WTC11 (cell line): ENCODE measurements at regions not wholly inside any gene's neighbourhood (a gene's known extent, or its start where the extent isn't known, plus 50 kb on each side); places are given as distances from the start of the nearest gene placed in this dataset.

Experiments
- ATAC-seq: fragments of 200-7000 bp; cut with Tn5 transposase; 2 replicates; pipeline ENCODE4 v1.10.0; 2021; ENCODE audit warnings: mild to moderate bottlenecking, moderate library complexity
- CTCF ChIA-PET: fragments of 300-600 bp; sonication (Branson Sonifier 250); formaldehyde crosslinking; loops from one replicate; lab custom pipeline; 2021; ENCODE audit warnings: antibody characterized with exemption; lab: Charles Lee
- POLR2A ChIA-PET: fragments of 350-600 bp; sonication (Branson Sonifier 250); formaldehyde crosslinking; loops from one replicate; lab custom pipeline; 2021; ENCODE audit warnings: antibody characterized with exemption; lab: Charles Lee
- DNase-seq: peaks from one replicate; pipeline ENCODE4 v3.0.0; 2021; ENCODE audit warnings: low spot score
- H3K27ac Mint-ChIP-seq: 2 replicates; pipeline ENCODE4 v1.8.0; 2021; ENCODE audit warnings: mixed read lengths
- H3K27me3 Mint-ChIP-seq: 2 replicates; pipeline ENCODE4 v1.8.0; 2021; ENCODE audit warnings: low read depth, mild to moderate bottlenecking, moderate library complexity, mixed read lengths
- H3K36me3 Mint-ChIP-seq: 2 replicates; pipeline ENCODE4 v1.8.0; 2021; ENCODE audit warnings: mixed read lengths
- H3K4me1 Mint-ChIP-seq: 2 replicates; pipeline ENCODE4 v1.8.0; 2022; ENCODE audit warnings: mixed read lengths
- H3K4me3 Mint-ChIP-seq: 2 replicates; pipeline ENCODE4 v1.8.0; 2021; ENCODE audit warnings: mild to moderate bottlenecking, moderate library complexity, mixed read lengths
- H3K9me3 Mint-ChIP-seq: 2 replicates; pipeline ENCODE4 v1.8.0; 2021; ENCODE audit warnings: mixed read lengths
- ATF1 ChIP-seq: sonication (generic); formaldehyde crosslinking; IDR thresholded peaks from 2 replicates; pipeline ENCODE4 v1.8.1; 2023; ENCODE audit warnings: mild to moderate bottlenecking, moderate library complexity, missing genetic modification reagents
- CREB1 ChIP-seq: sonication (generic); formaldehyde crosslinking; IDR thresholded peaks from 2 replicates; pipeline ENCODE4 v1.8.0; 2023; ENCODE audit warnings: mild to moderate bottlenecking, missing genetic modification reagents
- EMX1 ChIP-seq: fragments of 250-450 bp; sonication (Bioruptor Pico); IDR thresholded peaks from 2 replicates; pipeline ENCODE4 v1.8.0; 2021; ENCODE audit warnings: mild to moderate bottlenecking
- ESRRA ChIP-seq: sonication (generic); formaldehyde crosslinking; IDR thresholded peaks from 2 replicates; pipeline ENCODE4 v1.8.1; 2022; ENCODE audit warnings: mild to moderate bottlenecking, missing genetic modification reagents, borderline replicate concordance
- FOXJ3 ChIP-seq: sonication (generic); formaldehyde crosslinking; IDR thresholded peaks from 2 replicates; pipeline ENCODE4 v1.9.0; 2021; ENCODE audit warnings: missing genetic modification reagents, mild to moderate bottlenecking, borderline replicate concordance
- JUN ChIP-seq: sonication (generic); formaldehyde crosslinking; IDR thresholded peaks from 2 replicates; pipeline ENCODE4 v1.8.0; 2023; ENCODE audit warnings: mild to moderate bottlenecking, missing genetic modification reagents
- KAT7 ChIP-seq: sonication (generic); formaldehyde crosslinking; IDR thresholded peaks from 2 replicates; pipeline ENCODE4 v1.8.1; 2023; ENCODE audit warnings: missing genetic modification reagents, mild to moderate bottlenecking, borderline replicate concordance
- NFE2L1 ChIP-seq: sonication (generic); formaldehyde crosslinking; IDR thresholded peaks from 2 replicates; pipeline ENCODE4 v1.8.1; 2023; ENCODE audit warnings: missing genetic modification reagents
- NR2C2 ChIP-seq: sonication (generic); formaldehyde crosslinking; IDR thresholded peaks from 2 replicates; pipeline ENCODE4 v1.8.0; 2022; ENCODE audit warnings: mild to moderate bottlenecking, missing genetic modification reagents
- NR3C1 ChIP-seq: sonication (generic); formaldehyde crosslinking; conservative IDR thresholded peaks from 2 replicates; pipeline ENCODE4 v1.8.1; 2023; ENCODE audit warnings: low read depth, mild to moderate bottlenecking, missing genetic modification reagents
- PRRX2 ChIP-seq: fragments of 250-450 bp; sonication (Bioruptor Pico); IDR thresholded peaks from 2 replicates; pipeline ENCODE4 v1.8.0; 2021; ENCODE audit warnings: mild to moderate bottlenecking
- ZNF121 ChIP-seq: sonication (generic); formaldehyde crosslinking; IDR thresholded peaks from 2 replicates; pipeline ENCODE4 v1.8.0; 2023; ENCODE audit warnings: missing genetic modification reagents
- ZNF138 ChIP-seq: sonication (generic); formaldehyde crosslinking; conservative IDR thresholded peaks from 2 replicates; pipeline ENCODE4 v1.8.1; 2022; ENCODE audit warnings: mild to moderate bottlenecking, moderate library complexity, missing genetic modification reagents
- ZNF219 ChIP-seq: sonication (generic); formaldehyde crosslinking; IDR thresholded peaks from 2 replicates; pipeline ENCODE4 v1.8.0; 2023; ENCODE audit warnings: missing genetic modification reagents, mild to moderate bottlenecking, borderline replicate concordance
- ZNF396 ChIP-seq: fragments of 250-450 bp; sonication (Bioruptor Pico); IDR thresholded peaks from 2 replicates; pipeline ENCODE4 v1.8.0; 2021; ENCODE audit warnings: mild to moderate bottlenecking, moderate library complexity, borderline replicate concordance
- ZNF416 ChIP-seq: fragments of 250-450 bp; sonication (Bioruptor Pico); IDR thresholded peaks from 2 replicates; pipeline ENCODE4 v1.9.0; 2021; ENCODE audit warnings: mild to moderate bottlenecking, inconsistent platforms
- TF ChIP-seq, protein P1 (sequence below): sonication (generic); formaldehyde crosslinking; IDR thresholded peaks from 2 replicates; pipeline ENCODE4 v1.8.1; 2022; ENCODE audit warnings: mild to moderate bottlenecking, missing genetic modification reagents, moderate library complexity, borderline replicate concordance
- TF ChIP-seq, protein P2 (sequence below): sonication (generic); formaldehyde crosslinking; IDR thresholded peaks from 2 replicates; pipeline ENCODE4 v1.8.1; 2023; ENCODE audit warnings: mild to moderate bottlenecking, missing genetic modification reagents, borderline replicate concordance
- TF ChIP-seq, protein P3 (sequence below): fragments of 250-450 bp; sonication (Bioruptor Pico); IDR thresholded peaks from 2 replicates; pipeline ENCODE4 v1.9.0; 2021; ENCODE audit warnings: moderate library complexity, mild to moderate bottlenecking, inconsistent platforms, borderline replicate concordance
- TF ChIP-seq, protein P4 (sequence below): fragments of 250-450 bp; sonication (Bioruptor Pico); conservative IDR thresholded peaks from 2 replicates; pipeline ENCODE4 v1.9.0; 2021; ENCODE audit warnings: mild to moderate bottlenecking
- TF ChIP-seq, protein P5 (sequence below): fragments of 250-450 bp; sonication (Bioruptor Pico); IDR thresholded peaks from 2 replicates; pipeline ENCODE4 v1.9.0; 2021; ENCODE audit warnings: mild to moderate bottlenecking, borderline replicate concordance
- TF ChIP-seq, protein P6 (sequence below): fragments of 200-600 bp; IDR thresholded peaks from 2 replicates; pipeline ENCODE4 v1.8.0; 2022; ENCODE audit warnings: antibody characterized with exemption

DNA sequence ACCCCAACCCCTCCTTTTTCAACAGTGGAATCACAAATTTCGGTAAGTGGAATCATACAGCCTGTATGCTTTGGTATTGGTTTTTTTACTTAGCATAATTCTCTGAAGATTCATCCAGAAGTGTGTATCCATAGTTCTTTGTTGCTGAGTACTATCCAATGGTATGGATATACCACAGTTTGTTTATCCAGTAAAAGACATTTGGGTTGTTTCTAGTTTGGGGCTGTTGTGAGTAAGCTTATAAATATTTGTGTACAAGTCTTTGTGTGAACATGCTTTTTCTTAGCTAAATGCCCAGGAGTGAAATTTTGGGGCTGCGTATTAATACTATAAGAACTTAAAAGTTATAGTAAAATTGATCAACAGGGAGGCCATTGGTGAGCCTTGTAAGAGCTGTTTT is 57.5 kb upstream of the GC start:
- ChIA-PET CTCF (no interaction called here), POLR2A (no interaction called here)
- TF ChIP-seq EMX1 (no peak), JUN (CRISPR knock-in tag) (no peak), FOXJ3 (CRISPR knock-in tag) (no peak), ESRRA (no peak), KAT7 (CRISPR knock-in tag) (no peak), ZNF416 (CRISPR knock-in tag) (no peak)
- TF ChIP-seq, protein P1, sequence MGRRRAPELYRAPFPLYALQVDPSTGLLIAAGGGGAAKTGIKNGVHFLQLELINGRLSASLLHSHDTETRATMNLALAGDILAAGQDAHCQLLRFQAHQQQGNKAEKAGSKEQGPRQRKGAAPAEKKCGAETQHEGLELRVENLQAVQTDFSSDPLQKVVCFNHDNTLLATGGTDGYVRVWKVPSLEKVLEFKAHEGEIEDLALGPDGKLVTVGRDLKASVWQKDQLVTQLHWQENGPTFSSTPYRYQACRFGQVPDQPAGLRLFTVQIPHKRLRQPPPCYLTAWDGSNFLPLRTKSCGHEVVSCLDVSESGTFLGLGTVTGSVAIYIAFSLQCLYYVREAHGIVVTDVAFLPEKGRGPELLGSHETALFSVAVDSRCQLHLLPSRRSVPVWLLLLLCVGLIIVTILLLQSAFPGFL, result no peak
- TF ChIP-seq, protein P2, sequence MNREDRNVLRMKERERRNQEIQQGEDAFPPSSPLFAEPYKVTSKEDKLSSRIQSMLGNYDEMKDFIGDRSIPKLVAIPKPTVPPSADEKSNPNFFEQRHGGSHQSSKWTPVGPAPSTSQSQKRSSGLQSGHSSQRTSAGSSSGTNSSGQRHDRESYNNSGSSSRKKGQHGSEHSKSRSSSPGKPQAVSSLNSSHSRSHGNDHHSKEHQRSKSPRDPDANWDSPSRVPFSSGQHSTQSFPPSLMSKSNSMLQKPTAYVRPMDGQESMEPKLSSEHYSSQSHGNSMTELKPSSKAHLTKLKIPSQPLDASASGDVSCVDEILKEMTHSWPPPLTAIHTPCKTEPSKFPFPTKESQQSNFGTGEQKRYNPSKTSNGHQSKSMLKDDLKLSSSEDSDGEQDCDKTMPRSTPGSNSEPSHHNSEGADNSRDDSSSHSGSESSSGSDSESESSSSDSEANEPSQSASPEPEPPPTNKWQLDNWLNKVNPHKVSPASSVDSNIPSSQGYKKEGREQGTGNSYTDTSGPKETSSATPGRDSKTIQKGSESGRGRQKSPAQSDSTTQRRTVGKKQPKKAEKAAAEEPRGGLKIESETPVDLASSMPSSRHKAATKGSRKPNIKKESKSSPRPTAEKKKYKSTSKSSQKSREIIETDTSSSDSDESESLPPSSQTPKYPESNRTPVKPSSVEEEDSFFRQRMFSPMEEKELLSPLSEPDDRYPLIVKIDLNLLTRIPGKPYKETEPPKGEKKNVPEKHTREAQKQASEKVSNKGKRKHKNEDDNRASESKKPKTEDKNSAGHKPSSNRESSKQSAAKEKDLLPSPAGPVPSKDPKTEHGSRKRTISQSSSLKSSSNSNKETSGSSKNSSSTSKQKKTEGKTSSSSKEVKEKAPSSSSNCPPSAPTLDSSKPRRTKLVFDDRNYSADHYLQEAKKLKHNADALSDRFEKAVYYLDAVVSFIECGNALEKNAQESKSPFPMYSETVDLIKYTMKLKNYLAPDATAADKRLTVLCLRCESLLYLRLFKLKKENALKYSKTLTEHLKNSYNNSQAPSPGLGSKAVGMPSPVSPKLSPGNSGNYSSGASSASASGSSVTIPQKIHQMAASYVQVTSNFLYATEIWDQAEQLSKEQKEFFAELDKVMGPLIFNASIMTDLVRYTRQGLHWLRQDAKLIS (CRISPR knock-in tag), result no peak
- no peak for DNase-seq
- peaks cover 22% of the 10 kb centered on the region for H3K4me1 Mint-ChIP-seq
- peaks cover 7% of the 10 kb centered on the region; the same call in 1 of the 2 replicates for H3K36me3 Mint-ChIP-seq
- no peaks in the 10 kb centered on the region for H3K27me3 Mint-ChIP-seq
- ATAC-seq, result no peak
- H3K9me3 Mint-ChIP-seq, result peaks cover 14% of the 10 kb centered on the region
- no peak overlapping the region for H3K27ac Mint-ChIP-seq
- no peak overlapping the region for H3K4me3 Mint-ChIP-seq

DNA sequence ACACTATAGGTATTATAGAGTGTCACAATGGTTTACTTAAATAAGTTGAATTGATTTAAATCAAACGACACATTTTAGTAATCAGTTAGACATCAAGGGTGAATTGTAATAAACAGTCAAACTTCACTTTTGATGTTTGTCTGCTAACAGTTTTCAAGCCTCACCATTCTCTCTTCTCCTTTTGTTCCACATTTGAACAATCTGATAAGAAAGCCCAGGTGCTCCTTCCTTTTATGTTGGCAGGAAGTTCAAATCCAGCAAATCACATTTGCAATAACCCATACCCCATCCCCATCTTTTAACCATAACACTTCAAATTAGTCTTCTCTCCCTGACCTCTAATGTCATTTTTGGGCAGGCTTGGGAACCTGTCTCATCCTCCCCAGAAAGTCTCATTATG is 63.4 kb upstream of the GC start:
- no peak for ATAC-seq
- Mint-ChIP-seq H3K27me3 (no peaks in the 10 kb centered on the region), H3K4me1 (peaks cover 8% of the 10 kb centered on the region; the same call in 1 of the 2 replicates), H3K4me3 (no peak overlapping the region), H3K36me3 (peaks cover 4% of the 10 kb centered on the region; the same call in 1 of the 2 replicates), H3K27ac (no peak overlapping the region), H3K9me3 (peaks cover 4% of the 10 kb centered on the region; the same call in 1 of the 2 replicates)
- ChIA-PET POLR2A (no interaction called here), CTCF (no interaction called here)
- no peak for DNase-seq
- no peak for TF ChIP-seq CREB1 (CRISPR knock-in tag)
- no peak for TF ChIP-seq ZNF121 (CRISPR knock-in tag)
- TF ChIP-seq, protein P3, sequence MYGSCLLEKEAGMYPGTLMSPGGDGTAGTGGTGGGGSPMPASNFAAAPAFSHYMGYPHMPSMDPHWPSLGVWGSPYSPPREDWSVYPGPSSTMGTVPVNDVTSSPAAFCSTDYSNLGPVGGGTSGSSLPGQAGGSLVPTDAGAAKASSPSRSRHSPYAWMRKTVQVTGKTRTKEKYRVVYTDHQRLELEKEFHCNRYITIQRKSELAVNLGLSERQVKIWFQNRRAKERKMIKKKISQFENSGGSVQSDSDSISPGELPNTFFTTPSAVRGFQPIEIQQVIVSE (CRISPR knock-in tag), result no peak
- TF ChIP-seq, protein P4, sequence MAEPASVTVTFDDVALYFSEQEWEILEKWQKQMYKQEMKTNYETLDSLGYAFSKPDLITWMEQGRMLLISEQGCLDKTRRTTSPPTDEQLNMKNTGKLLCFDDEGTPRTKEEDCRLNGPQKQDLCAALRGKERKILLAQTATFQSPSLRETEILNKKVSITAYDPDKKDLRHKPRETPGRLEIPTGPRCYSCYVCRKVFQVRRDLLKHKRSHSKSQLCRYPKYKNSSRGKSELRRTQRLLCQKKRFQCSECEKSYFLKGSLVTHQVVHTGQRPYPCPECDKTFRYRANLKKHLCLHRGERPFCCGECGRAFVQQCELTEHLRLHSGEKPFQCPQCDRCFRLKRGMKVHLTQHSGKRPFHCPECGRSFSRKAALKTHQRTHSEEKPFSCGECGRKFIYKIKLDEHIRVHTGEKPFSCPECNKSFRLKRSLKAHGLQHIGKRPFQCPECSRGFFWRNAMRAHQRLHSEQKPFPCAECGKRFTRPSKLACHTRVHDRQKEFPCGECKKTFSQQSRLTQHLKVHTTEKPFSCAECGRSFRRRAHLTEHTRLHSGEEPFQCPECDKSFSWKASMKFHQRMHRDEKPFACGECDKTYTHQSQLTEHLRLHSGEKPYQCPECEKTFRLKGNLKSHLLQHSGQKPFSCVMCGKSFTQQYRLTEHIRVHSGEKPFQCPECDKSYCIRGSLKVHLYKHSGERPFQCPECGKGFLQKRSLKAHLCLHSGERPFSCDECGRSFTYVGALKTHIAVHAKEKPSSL (CRISPR knock-in tag), result no peak
- no peak for TF ChIP-seq PRRX2 (CRISPR knock-in tag)
- TF ChIP-seq NFE2L1, result no peak
- TF ChIP-seq, protein P5, sequence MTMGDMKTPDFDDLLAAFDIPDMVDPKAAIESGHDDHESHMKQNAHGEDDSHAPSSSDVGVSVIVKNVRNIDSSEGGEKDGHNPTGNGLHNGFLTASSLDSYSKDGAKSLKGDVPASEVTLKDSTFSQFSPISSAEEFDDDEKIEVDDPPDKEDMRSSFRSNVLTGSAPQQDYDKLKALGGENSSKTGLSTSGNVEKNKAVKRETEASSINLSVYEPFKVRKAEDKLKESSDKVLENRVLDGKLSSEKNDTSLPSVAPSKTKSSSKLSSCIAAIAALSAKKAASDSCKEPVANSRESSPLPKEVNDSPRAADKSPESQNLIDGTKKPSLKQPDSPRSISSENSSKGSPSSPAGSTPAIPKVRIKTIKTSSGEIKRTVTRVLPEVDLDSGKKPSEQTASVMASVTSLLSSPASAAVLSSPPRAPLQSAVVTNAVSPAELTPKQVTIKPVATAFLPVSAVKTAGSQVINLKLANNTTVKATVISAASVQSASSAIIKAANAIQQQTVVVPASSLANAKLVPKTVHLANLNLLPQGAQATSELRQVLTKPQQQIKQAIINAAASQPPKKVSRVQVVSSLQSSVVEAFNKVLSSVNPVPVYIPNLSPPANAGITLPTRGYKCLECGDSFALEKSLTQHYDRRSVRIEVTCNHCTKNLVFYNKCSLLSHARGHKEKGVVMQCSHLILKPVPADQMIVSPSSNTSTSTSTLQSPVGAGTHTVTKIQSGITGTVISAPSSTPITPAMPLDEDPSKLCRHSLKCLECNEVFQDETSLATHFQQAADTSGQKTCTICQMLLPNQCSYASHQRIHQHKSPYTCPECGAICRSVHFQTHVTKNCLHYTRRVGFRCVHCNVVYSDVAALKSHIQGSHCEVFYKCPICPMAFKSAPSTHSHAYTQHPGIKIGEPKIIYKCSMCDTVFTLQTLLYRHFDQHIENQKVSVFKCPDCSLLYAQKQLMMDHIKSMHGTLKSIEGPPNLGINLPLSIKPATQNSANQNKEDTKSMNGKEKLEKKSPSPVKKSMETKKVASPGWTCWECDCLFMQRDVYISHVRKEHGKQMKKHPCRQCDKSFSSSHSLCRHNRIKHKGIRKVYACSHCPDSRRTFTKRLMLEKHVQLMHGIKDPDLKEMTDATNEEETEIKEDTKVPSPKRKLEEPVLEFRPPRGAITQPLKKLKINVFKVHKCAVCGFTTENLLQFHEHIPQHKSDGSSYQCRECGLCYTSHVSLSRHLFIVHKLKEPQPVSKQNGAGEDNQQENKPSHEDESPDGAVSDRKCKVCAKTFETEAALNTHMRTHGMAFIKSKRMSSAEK, result no peak
- TF ChIP-seq, protein P6, sequence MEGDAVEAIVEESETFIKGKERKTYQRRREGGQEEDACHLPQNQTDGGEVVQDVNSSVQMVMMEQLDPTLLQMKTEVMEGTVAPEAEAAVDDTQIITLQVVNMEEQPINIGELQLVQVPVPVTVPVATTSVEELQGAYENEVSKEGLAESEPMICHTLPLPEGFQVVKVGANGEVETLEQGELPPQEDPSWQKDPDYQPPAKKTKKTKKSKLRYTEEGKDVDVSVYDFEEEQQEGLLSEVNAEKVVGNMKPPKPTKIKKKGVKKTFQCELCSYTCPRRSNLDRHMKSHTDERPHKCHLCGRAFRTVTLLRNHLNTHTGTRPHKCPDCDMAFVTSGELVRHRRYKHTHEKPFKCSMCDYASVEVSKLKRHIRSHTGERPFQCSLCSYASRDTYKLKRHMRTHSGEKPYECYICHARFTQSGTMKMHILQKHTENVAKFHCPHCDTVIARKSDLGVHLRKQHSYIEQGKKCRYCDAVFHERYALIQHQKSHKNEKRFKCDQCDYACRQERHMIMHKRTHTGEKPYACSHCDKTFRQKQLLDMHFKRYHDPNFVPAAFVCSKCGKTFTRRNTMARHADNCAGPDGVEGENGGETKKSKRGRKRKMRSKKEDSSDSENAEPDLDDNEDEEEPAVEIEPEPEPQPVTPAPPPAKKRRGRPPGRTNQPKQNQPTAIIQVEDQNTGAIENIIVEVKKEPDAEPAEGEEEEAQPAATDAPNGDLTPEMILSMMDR, result no peak
- TF ChIP-seq NR2C2, result no peak
- TF ChIP-seq KAT7 (CRISPR knock-in tag), result no peak
- TF ChIP-seq ZNF138 (CRISPR knock-in tag), result no peak
- no peak for TF ChIP-seq ZNF396
- TF ChIP-seq ZNF219 (CRISPR knock-in tag), result no peak
- TF ChIP-seq NR3C1 (CRISPR knock-in tag), result no peak
- TF ChIP-seq ATF1 (CRISPR knock-in tag), result no peak
